Testis (tissue), 2 donors: ENCODE measurements at regions not wholly inside any gene's neighbourhood (a gene's known extent, or its start where the extent isn't known, plus 50 kb on each side); places are given as distances from the start of the nearest gene placed in this dataset.

Experiments
- POLR2A ChIP-seq: fragments of 450-650 bp; IDR thresholded peaks from one replicate; pipeline ENCODE4 v1.6.1; 2017; ENCODE audit warnings: antibody characterized with exemption, mild to moderate bottlenecking, moderate library complexity
- TF ChIP-seq, protein P1 (sequence below), 3 experiments: fragments of 450-650 bp in 2 of 3; fragments of 200-600 bp in 1 of 3; sonication (generic) in 1 of 3; IDR thresholded peaks; one replicate each; pipeline ENCODE4 v1.5.1; 2016 to 2019; ENCODE audit warnings: antibody characterized with exemption in 3 of 3, mild to moderate bottlenecking in 2 of 3, moderate library complexity in 1 of 3

DNA sequence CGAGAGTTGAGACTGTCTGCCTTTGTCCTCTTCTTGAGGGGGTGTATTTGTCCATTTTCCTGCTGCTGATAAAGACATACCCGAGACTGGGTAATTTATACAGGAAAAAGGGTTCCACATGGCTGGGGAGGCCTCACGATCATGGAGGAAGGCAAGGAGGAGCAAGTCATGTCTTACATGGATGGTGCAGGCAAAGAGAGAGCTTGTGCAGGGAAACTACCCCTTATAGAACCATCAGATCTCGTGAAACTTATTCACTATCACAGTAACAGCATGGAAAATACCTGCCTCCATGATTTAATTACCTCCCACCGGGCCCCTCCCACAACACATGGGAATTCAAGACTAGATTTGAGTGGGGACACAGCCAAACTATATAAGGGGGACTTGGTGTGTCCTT lies 338.2 kb upstream of the TNRC6C start:
- TF ChIP-seq, protein P1, sequence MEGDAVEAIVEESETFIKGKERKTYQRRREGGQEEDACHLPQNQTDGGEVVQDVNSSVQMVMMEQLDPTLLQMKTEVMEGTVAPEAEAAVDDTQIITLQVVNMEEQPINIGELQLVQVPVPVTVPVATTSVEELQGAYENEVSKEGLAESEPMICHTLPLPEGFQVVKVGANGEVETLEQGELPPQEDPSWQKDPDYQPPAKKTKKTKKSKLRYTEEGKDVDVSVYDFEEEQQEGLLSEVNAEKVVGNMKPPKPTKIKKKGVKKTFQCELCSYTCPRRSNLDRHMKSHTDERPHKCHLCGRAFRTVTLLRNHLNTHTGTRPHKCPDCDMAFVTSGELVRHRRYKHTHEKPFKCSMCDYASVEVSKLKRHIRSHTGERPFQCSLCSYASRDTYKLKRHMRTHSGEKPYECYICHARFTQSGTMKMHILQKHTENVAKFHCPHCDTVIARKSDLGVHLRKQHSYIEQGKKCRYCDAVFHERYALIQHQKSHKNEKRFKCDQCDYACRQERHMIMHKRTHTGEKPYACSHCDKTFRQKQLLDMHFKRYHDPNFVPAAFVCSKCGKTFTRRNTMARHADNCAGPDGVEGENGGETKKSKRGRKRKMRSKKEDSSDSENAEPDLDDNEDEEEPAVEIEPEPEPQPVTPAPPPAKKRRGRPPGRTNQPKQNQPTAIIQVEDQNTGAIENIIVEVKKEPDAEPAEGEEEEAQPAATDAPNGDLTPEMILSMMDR (IDR thresholded peaks at IDR 0.05) = no peak
- TF ChIP-seq POLR2A = no peak
